Fibroblast of skin of left quadriceps (primary cell): ENCODE measurements at regions not wholly inside any gene's neighbourhood (a gene's known extent, or its start where the extent isn't known, plus 50 kb on each side); places are given as distances from the start of the nearest gene placed in this dataset.
A peak's percentile ranks its signal among the peaks of the same experiment; 100 is the strongest.

Experiments
- DNase-seq, 2 experiments: peaks; one replicate each; pipeline ENCODE4 v3.0.0-alpha.2; 2013; ENCODE audit warnings: low read depth in 2 of 2

- no peak for DNase-seq
Observed at GRCh38 chr6:137779982-137780381, 87.1 kb upstream of the TNFAIP3 start.

DNA sequence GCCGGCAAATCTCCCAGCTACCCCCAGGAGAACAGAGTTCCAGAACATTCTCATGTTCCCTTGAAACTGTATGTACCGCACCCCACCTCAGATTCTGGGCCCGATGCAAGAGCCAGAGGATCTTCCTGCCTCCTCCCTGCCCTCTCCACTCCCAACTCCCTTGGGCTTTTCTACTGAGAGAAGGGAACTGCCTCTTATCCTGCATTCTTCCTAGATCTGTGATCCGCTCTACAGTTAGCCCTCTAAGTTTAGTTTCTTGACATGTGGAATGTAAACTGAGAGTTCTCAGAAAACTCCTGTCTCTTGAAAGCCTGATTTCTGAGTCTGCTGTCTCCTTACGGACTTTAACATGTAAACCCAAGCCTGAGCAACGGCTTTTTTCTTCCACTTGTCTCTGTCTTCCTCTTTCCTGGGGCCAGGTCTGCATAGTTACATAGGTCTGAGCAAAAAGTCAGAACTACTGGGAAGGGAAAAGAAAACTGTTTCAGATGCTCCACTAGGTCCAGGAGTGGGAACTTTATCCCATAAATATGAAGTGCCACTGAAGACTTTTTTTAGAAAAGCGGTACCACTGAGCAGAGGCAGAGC lies 86.5 kb upstream of the TNFAIP3 start:
- no peak for DNase-seq

- no peak for DNase-seq
Observed at GRCh38 chr6:137781639-137782038, 85.4 kb upstream of the TNFAIP3 start.

- no peak for DNase-seq
Observed at GRCh38 chr6:137782166-137783039, 84.7 kb upstream of the TNFAIP3 start.

DNA sequence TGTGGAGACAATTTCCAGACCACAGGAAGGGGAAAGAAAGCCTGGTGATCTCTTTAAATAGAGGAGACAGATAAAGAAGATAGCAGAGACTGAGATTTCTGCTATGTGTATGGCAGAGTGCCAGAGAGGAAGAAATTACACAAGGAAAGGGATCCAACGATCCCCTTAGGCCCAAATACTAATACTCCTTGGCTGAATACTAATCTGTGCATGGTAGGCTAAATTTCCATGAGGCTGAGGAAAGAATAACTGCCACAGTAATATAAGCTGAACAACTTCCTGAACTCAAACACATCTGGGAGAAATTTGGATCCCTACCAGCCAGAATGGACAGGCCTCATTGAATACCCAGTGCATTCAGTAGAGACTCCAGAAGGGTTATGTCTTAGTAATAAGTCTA lies 83.3 kb upstream of the TNFAIP3 start:
- DNase-seq: no peak

DNA sequence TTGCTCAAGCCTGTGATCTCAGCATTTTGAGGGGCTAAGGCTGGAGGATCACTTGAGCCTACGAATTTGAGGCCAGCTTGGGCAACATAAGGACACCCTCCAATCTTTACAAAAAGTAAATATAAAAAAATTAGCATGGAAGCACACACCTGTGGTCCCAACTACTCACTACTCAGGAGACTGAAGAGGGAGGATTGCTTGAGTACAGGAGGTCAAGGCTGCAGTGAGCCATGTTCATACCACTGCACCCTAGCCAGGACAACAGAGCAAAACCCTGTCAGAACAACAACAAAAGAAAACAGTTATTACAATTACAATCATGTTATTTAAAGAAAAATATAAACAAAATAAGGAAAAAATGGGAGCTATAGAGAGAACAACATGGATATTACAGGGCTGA lies 82.5 kb upstream of the TNFAIP3 start:
- no peak for DNase-seq

GRCh38 chr6:137787016-137787415 lies 80.0 kb upstream of the TNFAIP3 start:
- DNase-seq: peak; percentile 63 to 66

GRCh38 chr6:137788248-137788647 lies 78.8 kb upstream of the TNFAIP3 start:
- DNase-seq: no peak

DNA sequence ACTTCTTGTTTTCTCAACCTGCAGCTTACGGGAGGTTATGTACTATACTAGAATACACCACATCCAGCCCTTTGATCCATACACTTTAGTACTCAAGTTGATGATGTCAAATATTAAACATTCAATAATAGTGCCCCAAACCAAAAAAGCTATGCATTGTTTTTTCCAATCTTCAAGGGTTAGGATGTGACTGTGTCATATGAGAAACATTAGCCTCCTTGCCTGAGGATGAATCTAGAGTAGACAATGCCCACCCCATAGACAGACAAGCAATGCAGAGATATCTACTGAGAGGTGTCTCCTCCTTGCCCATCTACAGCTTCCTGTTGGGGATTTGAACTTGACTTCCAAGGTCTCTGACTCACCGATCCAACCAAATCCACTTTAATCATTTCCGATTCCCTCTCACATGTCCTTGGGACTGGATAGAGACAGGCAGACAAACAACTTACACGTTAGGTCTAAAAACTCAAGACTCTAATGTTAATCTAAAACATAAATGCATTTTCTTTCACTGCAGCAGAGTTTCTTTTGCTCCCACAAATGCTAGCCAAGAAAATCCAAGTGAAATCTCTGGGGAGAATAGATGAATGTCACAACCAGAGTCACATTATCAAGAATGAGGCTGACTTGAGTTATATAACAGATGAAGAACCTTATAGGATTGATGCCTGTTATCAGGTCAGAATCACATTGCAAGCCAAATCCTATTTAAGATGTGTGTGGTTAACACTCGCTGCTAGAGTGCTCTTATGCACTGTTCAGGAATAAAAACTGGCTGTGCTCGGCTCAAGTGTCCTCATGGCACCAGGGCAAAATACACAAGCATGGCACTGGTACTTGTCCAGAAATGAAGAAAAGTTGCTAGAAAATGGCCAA lies 75.5 kb upstream of the TNFAIP3 start:
- DNase-seq: no peak

DNA sequence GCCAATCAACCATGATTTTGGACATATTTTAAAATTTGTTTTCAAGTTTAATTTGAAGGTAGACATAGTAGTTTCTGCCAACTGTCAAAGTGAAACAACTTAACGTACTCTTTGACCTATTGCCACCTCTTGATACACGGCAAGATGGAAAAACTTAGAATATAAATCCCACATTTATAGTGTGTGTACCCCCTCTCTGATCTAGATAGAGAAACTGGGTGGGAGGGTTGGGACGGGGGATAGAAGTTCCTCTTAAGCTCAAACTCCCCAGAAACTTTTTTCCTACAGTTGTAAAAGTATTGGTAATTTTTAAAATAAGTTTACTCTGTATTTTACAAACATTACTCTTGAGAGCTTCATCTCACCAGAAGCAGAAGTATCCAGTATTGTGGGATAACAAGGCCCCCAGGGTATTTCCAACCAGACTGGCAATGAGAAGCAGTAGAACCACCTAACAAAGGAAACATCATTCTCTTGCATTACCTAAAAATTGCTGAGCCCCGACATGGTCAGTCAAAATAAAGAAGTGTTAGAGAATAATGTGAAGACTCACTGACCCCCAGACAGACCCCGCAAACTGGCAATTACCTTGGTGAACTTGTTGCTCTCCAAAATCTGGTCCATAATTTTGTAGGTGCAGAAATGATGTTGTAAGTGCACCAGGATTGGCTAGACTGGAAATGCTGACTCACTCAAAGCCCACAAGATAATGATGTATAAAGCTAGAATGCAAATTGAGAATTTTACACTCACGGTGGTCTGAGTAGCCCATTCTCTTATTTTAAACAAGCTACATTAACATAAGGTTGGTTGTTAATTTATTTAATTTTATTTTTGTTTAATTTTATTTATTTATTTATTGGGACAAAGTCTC lies 74.7 kb upstream of the TNFAIP3 start:
- DNase-seq: no peak

- DNase-seq: no peak
Observed at GRCh38 chr6:137793805-137794515, 73.1 kb upstream of the TNFAIP3 start.

DNA sequence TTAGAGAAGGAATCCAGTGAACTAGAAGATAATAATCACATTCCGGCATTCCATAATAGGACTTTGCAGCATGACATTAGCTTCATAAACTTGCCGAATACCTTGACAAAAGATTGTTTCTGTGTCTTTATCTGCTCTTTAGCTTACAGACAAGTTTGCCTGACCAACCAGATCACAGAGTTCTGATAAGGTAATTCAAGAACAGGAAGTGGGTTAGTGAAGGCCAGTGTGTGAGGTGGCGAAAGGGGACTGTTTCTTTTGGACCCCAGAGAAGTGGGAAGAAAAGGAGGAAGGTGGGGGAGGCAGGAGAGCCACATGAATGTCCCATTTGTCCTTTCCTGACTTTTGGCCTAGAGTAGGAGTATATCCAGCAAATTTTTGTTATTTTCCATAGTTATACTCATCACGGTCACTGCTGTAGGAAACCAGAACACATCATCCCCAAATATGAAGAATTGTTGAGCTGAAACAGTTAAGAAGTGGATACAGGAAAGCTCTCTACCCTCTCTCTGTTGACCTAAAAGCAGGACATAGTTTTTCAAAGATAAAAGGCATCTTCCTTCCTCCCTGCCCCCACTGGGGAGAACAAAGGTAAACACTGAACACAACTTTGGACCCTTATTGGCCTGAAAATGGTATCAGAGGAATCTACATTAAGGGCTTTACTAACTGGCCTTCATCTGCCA lies 72.4 kb upstream of the TNFAIP3 start:
- DNase-seq: no peak

DNA sequence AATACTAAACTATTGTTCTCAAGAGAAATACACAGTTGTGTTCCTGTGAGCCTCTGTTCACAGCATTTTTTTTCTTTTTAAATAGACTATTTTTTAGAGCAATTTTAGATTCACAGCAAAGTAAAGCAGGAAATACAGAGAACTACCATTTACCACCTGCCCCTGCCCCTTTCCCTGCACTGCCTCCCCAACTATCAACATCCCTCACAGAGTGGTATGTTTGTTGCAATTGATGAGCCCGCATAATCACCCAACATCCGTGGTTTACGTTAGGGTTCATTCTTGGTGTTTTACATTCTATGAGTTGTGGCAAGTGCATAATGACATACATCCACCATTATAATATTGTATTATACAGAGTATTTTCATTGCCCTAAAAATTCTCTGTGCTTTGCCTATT lies 71.6 kb upstream of the TNFAIP3 start:
- DNase-seq: no peak

GRCh38 chr6:137798261-137798660 lies 68.8 kb upstream of the TNFAIP3 start:
- DNase-seq: no peak

DNA sequence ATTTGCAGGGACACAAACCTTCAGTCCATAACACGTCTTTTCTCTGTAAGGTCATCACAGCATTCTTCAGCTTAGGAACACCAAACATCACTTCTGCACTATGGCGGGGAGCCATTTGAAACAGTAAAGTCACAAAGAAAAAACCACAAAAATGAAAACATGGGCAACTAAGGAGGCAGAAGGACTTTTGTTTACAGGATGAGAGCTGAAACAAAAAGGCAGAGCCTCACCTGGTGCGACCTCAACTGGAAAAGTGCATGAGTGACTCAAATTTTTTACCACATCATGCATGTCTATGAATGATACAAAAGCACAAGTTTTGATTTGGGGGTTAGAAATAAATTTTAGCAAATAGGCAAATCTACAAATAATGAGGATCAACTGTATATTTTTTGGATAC lies 68.2 kb upstream of the TNFAIP3 start:
- no peak for DNase-seq

- DNase-seq: no peak
Observed at GRCh38 chr6:137799950-137800568, 67.0 kb upstream of the TNFAIP3 start.

DNA sequence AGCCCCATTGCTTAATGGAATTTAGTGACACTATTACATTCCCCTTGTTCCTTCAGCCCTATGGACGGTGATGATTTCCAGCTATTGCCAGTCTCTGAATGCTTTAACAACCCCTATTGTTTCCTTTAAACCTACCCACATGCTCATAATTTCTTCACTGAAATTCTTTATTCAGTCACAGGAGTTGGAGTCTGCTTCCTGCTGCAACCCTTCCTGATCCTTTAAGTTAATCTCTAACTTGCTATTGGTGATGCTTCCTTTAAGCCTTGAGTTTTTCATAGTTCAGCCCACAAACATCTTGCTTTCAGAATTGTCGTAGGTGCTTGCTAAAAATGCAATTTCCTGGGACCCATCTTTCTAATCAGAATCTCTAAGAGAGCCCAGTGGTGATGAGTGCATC lies 66.3 kb upstream of the TNFAIP3 start:
- no peak for DNase-seq

- no peak for DNase-seq
Observed at GRCh38 chr6:137801352-137802114, 65.5 kb upstream of the TNFAIP3 start.
